ENCODE measurements at regions not wholly inside any gene's neighbourhood (a gene's known extent, or its start where the extent isn't known, plus 50 kb on each side); places are given as distances from the start of the nearest gene placed in this dataset.

GRCh38 chr12:129971721-129972120 lies 67.9 kb upstream of the TMEM132D start:
- no peaks in the 10 kb centered on the region for H3K79me2 ChIP-seq (ENCODE audit: insufficient read depth, low read length)
- H3K4me2 ChIP-seq (ENCODE audit: low read depth, low read length, poor library complexity, severe bottlenecking), result no peak overlapping the region
- no peak overlapping the region for H2AFZ ChIP-seq (ENCODE audit: low read depth, low read length, severe bottlenecking)
- no peaks in the 10 kb centered on the region for H3K27me3 ChIP-seq (ENCODE audit: low read length)
- no peak overlapping the region for H3K4me3 ChIP-seq (ENCODE audit: insufficient read depth, low read length, poor library complexity, severe bottlenecking)
- H3K9ac ChIP-seq (ENCODE audit: low read length), result no peak overlapping the region
- no peaks in the 10 kb centered on the region for H3F3A ChIP-seq (ENCODE audit: insufficient read depth)
- no peaks in the 10 kb centered on the region for H3K9me3 ChIP-seq (ENCODE audit: insufficient read depth, low read length)
- H3K36me3 ChIP-seq (ENCODE audit: low read length), result no peaks in the 10 kb centered on the region
- H4K20me1 ChIP-seq (ENCODE audit: low read depth, low read length), result no peaks in the 10 kb centered on the region
- no peak overlapping the region for H3K27ac ChIP-seq (ENCODE audit: low read depth, low read length)
- no peaks in the 10 kb centered on the region for H3K9me2 ChIP-seq (replicated peaks; ENCODE audit: insufficient read depth, low read length)
- TF ChIP-seq EZH2phosphoT487 (conservative IDR thresholded peaks at IDR 0.05; ENCODE audit: low read length), result no peak
- no peak for TF ChIP-seq CTCF (IDR thresholded peaks at IDR 0.05; ENCODE audit: insufficient read depth, low read length, poor library complexity, severe bottlenecking)

GRCh38 chr12:129973236-129973961 lies 69.6 kb upstream of the TMEM132D start:
- no peaks in the 10 kb centered on the region for H3K27me3 ChIP-seq (ENCODE audit: low read length)
- no peaks in the 10 kb centered on the region for H3K36me3 ChIP-seq (ENCODE audit: low read length)
- no peaks in the 10 kb centered on the region for H3K79me2 ChIP-seq (ENCODE audit: insufficient read depth, low read length)
- H3K27ac ChIP-seq (ENCODE audit: low read depth, low read length), result no peak overlapping the region
- H2AFZ ChIP-seq (ENCODE audit: low read depth, low read length, severe bottlenecking), result no peak overlapping the region
- H3K9me2 ChIP-seq (replicated peaks; ENCODE audit: insufficient read depth, low read length), result no peaks in the 10 kb centered on the region
- no peaks in the 10 kb centered on the region for H3K9me3 ChIP-seq (ENCODE audit: insufficient read depth, low read length)
- no peaks in the 10 kb centered on the region for H3F3A ChIP-seq (ENCODE audit: insufficient read depth)
- no peak overlapping the region for H3K9ac ChIP-seq (ENCODE audit: low read length)
- H3K4me2 ChIP-seq (ENCODE audit: low read depth, low read length, poor library complexity, severe bottlenecking), result no peak overlapping the region
- H3K4me3 ChIP-seq (ENCODE audit: insufficient read depth, low read length, poor library complexity, severe bottlenecking), result no peak overlapping the region
- TF ChIP-seq EZH2phosphoT487 (conservative IDR thresholded peaks at IDR 0.05; ENCODE audit: low read length) (no peak), CTCF (IDR thresholded peaks at IDR 0.05; ENCODE audit: insufficient read depth, low read length, poor library complexity, severe bottlenecking) (no peak)
- no peaks in the 10 kb centered on the region for H4K20me1 ChIP-seq (ENCODE audit: low read depth, low read length)

- no peaks in the 10 kb centered on the region for H3F3A ChIP-seq (ENCODE audit: insufficient read depth)
- H2AFZ ChIP-seq (ENCODE audit: low read depth, low read length, severe bottlenecking), result no peak overlapping the region
- no peaks in the 10 kb centered on the region for H3K36me3 ChIP-seq (ENCODE audit: low read length)
- H3K27ac ChIP-seq (ENCODE audit: low read depth, low read length), result no peak overlapping the region
- H3K9ac ChIP-seq (ENCODE audit: low read length), result no peak overlapping the region
- no peaks in the 10 kb centered on the region for H3K9me3 ChIP-seq (ENCODE audit: insufficient read depth, low read length)
- H3K79me2 ChIP-seq (ENCODE audit: insufficient read depth, low read length), result no peaks in the 10 kb centered on the region
- no peak overlapping the region for H3K4me2 ChIP-seq (ENCODE audit: low read depth, low read length, poor library complexity, severe bottlenecking)
- no peak overlapping the region for H3K4me3 ChIP-seq (ENCODE audit: insufficient read depth, low read length, poor library complexity, severe bottlenecking)
- no peaks in the 10 kb centered on the region for H3K9me2 ChIP-seq (replicated peaks; ENCODE audit: insufficient read depth, low read length)
- TF ChIP-seq CTCF (IDR thresholded peaks at IDR 0.05; ENCODE audit: insufficient read depth, low read length, poor library complexity, severe bottlenecking) (no peak), EZH2phosphoT487 (conservative IDR thresholded peaks at IDR 0.05; ENCODE audit: low read length) (no peak)
- no peaks in the 10 kb centered on the region for H4K20me1 ChIP-seq (ENCODE audit: low read depth, low read length)
- H3K27me3 ChIP-seq (ENCODE audit: low read length), result no peaks in the 10 kb centered on the region
Observed at GRCh38 chr12:129984106-129984505, 80.3 kb upstream of the TMEM132D start.
